Dermis microvascular lymphatic vessel endothelial cell (primary cell): ENCODE measurements at regions not wholly inside any gene's neighbourhood (a gene's known extent, or its start where the extent isn't known, plus 50 kb on each side); places are given as distances from the start of the nearest gene placed in this dataset.
"Not testable (repeated sequence)": the region's sequence is repeated elsewhere in the genome, so short reads cannot be mapped to it uniquely, and the experiment has no call there.

ENCODE experiments used
- DNase-seq, 2 donors: peaks; one replicate each; pipeline versions ENCODE4 v3.0.0 to v3.0.0-alpha.2; 2010; ENCODE audit warnings: low read depth in 2 of 2

DNA sequence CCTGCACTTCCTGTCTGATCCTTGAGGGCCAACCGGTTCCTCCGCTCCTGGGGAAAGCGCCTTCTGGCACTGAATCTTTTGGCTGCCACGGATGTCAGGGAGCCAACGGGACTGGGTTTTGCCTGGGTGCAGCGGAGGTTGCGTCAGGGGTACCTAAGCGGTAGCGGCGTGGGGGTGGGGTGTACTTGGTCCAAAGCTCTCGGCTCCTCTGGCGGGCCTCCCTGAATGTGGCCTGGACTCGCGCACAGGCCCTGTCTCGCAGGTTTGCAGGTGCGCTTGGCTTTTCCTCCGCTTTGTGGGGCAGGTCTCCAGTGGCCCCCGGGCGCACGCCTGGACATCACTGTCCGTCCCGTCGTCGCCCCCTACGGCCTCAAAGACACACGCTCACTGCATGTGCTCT is 1410.1 kb upstream of the PCDH10 start:
- not testable (repeated sequence) for DNase-seq

GRCh38 chr4:131741836-131742235 is 1407.3 kb upstream of the PCDH10 start:
- DNase-seq = not testable (repeated sequence)

- DNase-seq = not testable (repeated sequence)
These were observed 1406.4 kb upstream of the PCDH10 start for GRCh38 chr4:131742536-131743205.

GRCh38 chr4:131743348-131743747 is 1405.7 kb upstream of the PCDH10 start:
- DNase-seq = not testable (repeated sequence)

DNA sequence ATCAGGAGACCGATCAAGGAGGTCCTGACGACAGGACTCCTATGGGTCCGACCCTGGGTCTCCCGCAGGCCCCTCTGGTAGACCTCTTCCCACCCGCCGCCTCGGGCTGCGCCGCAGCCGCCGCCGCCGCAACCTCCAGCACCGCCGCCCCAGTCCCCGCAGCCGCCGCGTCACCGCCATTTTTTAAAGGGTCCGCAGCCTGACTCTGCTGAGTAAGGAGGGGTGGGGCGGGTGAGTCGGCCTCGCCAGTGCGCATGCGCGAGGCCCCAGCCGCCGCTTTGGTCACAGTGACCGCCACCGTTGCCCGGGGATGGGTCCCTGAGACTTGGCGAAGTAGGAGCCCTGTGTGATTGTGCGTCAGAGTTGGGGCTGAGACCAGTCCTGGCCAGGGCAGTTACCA is 1401.9 kb upstream of the PCDH10 start:
- not testable (repeated sequence) for DNase-seq

DNA sequence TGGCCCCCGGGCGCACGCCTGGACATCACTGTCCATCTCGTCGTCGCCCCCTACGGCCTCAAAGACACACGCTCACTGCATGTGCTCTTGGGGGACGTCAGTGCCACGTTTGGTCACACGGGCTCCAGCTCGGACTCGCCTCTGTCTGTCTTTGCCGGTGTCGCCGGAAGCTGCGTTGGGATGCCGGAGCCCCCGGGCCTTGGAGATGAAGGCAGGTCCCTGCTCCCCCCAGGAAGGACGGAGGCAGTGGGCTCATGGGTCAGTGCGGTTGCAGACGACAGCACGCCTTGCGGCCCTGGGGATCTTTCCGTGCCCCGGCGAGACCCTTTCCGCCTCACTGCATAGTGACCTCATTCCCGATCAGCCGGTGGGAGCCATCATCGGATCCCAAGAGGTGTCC is 1399.9 kb upstream of the PCDH10 start:
- DNase-seq = not testable (repeated sequence)

DNA sequence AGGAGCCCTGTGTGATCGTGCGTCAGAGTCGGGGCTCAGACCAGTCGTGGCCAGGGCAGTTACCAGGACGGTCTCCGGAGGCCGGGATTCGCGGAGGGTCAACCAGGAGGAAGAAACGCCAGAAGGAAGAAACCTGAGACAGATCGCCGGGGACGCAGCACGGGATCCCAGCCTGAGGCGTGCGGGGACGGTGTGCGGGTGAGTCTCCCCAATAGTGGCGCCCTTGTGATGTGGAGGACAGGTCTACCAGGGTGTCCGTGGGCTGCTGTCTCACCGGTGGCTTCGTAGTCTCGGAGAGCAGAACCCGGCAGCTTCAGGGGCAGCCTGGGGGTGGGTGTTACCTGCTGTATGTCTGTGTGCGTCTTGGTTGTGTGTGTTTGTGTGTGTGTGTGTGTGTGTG is 1399.1 kb upstream of the PCDH10 start:
- DNase-seq = peak in 1 of 2 donors; percentile 21

GRCh38 chr4:131750469-131750868 is 1398.6 kb upstream of the PCDH10 start:
- not testable (repeated sequence) for DNase-seq

- not testable (repeated sequence) for DNase-seq
These were observed 1386.9 kb upstream of the PCDH10 start for GRCh38 chr4:131762234-131762633.

GRCh38 chr4:131764730-131765129 is 1384.4 kb upstream of the PCDH10 start:
- DNase-seq = no peak

GRCh38 chr4:131774382-131774781 is 1374.7 kb upstream of the PCDH10 start:
- DNase-seq = not testable (repeated sequence)

DNA sequence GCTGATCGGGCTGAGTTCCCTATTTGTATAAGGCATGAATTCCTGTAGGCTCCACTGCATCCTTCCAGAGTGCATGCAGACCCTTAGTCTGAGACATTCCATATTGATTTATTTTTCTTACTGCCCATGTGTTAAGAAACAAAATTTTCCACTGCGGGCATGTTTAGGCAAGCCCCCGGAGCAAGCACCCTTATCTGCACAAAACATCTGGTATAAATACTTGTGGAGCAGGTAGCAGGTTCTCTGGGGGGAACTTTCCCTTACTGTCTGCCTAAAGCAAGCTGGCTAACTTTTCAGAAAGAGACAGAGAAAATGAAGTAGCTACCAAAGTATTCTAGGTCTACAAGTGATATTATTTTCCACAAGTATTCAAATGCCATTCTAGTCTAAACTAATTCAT is 1338.5 kb upstream of the PCDH10 start:
- not testable (repeated sequence) for DNase-seq
